ENCODE measurements at regions not wholly inside any gene's neighbourhood (a gene's known extent, or its start where the extent isn't known, plus 50 kb on each side); places are given as distances from the start of the nearest gene placed in this dataset.

DNA sequence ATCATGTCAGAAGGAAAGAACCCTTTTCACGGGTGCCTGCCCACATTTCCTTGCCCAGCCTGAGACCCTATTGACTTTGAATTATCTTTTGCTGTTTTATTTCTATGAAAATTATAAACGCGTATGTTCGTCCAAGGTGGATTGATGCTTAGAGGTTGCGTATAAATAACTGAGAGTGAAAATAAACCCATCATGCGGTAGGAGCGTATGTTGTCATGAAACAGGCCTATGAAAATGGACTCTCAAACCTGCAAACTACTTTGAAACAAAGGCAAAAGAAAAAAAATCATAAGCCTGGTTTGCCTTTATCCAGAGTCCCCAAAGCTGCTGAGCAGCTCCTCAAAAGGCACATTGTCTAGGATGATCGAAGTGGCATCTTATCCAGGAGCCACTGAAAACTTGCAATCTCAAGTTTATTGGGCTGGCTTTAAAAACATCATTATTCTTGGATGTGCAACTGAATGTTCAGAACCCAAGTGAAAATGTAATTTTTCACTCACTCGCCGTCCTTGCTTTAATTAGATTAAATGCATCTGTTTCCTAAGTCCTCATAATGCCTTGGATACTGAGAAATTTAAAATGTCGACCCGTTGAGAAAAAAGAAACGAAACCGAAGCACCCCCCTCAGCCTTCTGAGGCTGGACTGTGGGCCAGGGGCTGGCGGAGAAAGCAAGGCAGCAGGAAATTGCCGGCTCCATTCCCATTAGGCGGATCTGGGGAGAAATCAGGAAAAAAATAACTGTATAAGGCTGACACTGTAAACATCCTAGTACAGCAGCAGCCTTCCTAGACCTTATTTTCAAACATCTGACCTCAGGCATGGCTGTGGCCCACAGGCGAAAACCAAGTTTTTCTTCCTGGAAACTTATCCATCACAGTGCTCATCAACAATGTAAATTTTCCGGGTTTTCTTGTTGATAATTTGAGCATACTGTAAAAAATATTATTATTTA lies 82.9 kb upstream of the PPARA start:
- DNase-seq: no peak

DNA sequence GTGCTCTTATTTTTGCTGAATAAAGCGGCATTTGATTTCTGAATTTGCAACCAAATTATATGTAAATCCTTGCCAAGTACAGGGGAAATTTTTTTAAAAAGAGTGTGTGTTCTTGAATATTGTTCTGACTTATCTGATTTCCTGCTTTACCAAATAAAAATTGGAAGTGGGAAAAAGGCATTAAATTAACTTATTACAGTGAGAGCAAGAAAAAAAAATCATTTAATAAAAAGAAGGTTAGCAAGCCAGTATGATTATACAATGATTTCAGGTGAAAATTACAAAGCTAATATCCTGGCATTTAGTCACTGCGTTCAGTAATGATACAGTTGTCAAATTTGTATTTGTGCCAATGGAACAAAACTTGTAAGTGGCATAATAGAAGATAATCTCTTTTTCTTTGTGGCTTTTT lies 82.1 kb upstream of the PPARA start:
- DNase-seq: no peak

GRCh38 chr22:46068593-46069491 lies 81.5 kb upstream of the PPARA start:
- DNase-seq: no peak

GRCh38 chr22:46069521-46070214 lies 80.7 kb upstream of the PPARA start:
- no peak for DNase-seq

- DNase-seq: no peak
These were observed 80.0 kb upstream of the PPARA start for GRCh38 chr22:46070215-46070802.

DNA sequence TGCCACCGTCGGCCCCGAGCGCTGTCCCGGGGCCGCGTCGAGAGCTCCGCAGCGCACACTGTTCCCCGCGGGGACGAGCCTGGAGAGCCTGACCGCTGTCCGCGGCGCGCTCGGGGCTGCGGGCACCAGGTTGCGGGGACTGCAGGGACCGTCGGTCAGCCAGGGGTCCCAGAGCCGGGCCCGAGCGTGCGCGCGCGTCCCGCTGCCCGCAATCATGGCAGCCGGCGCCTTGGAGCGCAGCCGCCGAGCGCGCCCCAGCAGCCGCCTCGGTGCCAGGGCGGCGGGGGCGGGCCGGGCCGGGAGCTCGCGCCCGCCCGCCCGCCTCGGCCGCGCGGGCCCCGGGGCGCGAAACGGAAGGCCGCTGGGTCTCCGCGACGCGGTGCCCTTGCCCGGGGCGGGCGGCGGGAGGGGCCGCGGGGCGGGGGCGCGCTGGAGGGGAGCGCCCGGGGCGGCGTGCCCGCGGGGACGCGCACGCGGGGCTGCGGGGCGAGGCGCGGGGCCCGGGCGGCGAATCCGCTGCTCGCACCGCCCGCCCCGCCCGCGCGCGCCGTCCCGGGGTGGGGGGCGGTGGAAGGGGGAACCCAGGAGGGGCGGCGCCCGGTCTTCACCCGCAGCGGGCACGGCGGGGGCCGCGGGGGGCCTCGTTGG lies 79.4 kb upstream of the PPARA start:
- DNase-seq: peak; percentile 49

GRCh38 chr22:46071451-46072109 lies 78.7 kb upstream of the PPARA start:
- DNase-seq: peak; percentile 54

- no peak for DNase-seq
These were observed 78.0 kb upstream of the PPARA start for GRCh38 chr22:46072110-46072881.

DNA sequence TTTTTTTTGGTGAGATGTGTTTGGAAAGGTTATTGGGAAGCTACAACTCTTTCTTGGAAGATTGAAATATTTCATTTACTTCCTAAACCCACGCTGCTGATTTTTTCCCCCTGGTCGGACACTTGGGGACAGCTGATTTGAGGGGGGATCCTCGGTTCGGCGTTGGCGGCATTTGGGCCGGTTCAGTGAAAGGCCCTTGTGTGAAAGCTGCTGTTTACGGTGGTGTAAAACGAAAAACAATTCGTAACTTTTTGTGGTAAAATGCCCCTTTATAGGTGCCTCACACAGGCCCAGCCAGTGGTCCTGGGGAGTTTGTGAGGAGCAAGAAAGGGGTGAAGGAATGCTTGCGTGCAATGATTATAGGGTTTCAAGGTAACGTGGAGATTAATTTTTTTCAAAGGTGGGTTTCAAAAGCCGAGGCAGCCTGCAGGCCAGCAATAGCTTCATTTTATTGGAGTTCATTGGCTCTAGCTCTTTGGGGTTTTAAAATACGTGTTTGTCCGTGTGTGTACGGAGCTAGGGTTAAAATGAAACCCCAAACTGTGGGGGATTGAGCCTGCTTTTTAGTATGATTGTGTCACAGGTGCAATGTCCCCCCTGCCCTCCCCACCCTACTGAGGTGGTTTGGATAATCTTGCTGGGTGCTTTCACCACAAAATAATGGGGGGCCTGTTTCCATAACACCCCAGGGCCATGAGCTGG lies 77.2 kb upstream of the PPARA start:
- DNase-seq: no peak

- no peak for DNase-seq
These were observed 76.4 kb upstream of the PPARA start for GRCh38 chr22:46073683-46074504.

GRCh38 chr22:46074771-46075551 lies 75.4 kb upstream of the PPARA start:
- DNase-seq: no peak

DNA sequence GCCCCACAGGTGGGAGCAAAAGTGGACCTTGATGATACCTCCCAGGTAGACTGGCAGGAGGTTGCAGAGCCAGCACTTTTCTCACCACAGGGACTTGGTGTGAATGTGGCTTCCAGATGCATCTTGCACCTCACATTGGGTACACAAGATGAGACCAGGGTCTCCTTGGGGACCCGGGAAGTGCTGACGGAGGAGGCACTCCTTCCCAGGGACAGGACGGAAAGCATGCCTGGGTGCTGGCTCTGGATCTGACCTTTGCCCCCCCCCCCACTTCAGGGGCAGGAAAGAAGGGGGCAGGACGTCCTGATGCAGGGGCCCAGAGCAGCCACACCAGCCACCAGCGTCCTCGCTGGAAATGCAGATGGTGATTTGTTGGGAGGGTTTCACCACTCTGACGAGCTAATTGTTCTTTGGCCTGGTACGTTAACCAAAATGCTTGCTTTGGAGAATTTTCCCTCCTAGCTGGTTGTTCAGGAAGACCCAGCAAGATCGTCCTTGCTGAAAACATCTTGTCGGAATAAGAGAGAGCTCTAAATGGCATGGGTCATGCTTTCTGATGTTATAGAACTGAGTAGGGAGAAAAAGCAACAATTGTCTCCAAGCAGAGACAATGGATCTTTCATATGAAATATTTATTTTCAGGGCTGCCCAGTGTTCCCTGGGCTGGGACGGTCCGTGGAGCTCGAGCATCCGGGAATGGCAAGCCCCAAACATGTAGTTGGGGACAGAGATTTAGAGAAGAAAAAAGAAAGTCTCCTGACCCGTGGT lies 74.4 kb upstream of the PPARA start:
- no peak for DNase-seq

DNA sequence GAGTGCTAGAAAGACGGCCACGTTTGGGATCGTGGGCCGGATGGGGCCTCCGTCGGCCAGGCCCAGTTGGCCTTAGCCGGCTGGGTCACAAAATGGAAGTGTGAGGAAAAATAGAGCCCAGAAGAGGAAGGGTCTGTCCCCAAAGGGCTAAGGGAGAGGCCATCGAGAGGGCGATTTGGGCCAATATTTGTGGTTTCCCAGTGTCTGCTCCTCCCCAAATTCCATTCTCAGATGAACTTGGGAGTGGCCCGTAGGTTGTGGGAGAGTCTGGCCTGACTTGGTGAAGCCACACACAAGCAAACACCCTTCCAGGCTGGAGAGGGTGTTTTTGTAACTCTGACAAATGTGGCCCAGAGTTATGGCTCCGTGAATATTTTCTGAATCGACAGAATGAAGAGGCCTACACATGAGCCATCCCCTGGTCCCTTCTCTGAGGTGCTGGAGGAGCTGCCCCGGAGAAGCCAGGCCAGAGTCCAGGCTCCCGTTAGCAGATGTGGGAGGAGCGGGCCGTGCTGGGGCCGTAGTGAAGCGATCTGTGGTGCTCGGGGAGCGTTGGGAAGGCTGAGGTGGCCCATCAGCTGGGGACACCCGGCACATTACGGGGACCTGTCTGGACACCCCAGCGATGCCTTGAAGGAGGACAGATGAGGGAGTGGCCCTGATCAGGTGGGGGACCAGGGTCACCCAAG lies 73.5 kb upstream of the PPARA start:
- DNase-seq: no peak

DNA sequence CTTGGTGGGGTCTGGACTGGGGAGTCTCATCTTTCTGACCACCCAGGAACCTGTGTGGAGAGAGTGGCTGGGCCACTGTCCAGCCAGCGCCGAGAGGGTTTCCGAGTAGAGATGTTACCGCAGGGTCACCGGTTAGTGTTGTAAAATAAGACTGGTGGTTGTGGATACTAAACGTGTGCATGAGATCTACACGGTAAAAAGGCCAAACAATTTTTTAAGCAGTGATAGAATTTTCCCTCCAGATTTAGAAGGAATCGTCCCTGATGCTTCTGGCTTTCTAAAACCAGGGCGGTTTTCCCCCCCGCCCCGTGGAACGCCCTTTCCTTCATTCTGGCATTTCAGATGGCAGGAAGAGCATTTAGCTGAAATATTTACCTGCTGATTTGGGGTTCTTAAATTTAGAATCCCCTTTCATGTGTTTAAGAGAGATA lies 72.6 kb upstream of the PPARA start:
- no peak for DNase-seq

- no peak for DNase-seq
These were observed 71.9 kb upstream of the PPARA start for GRCh38 chr22:46078241-46079092.
